A673 (cell line): ENCODE measurements at regions not wholly inside any gene's neighbourhood (a gene's known extent, or its start where the extent isn't known, plus 50 kb on each side); places are given as distances from the start of the nearest gene placed in this dataset.

ENCODE experiments used
- BruUV-seq: library from RNA; stranded (reverse); fragments of 400-500 nt; replicated peaks from 2 replicates; lab custom pipeline; 2021; lab: Mats Ljungman, UMichigan
- CTCF ChIA-PET: fragments of 300-600 bp; sonication (Branson Sonifier 250); formaldehyde crosslinking; loops from one replicate; lab custom pipeline; 2022; ENCODE audit warnings: antibody characterized with exemption; lab: Charles Lee
- POLR2A ChIA-PET: fragments of 300-600 bp; sonication (Branson Sonifier 250); formaldehyde crosslinking; loops from one replicate; lab custom pipeline; 2022; ENCODE audit warnings: antibody characterized with exemption; ENCODE audit not compliant: low non-redundant PET; lab: Charles Lee
- DNase-seq: peaks from one replicate; pipeline ENCODE4 v3.0.0-alpha.2; 2015; ENCODE audit warnings: low spot score
- H3K27ac ChIP-seq: fragments of 200-600 bp; sonication (generic); 2 replicates; pipeline ENCODE4 v1.5.1; 2016; ENCODE audit warnings: mixed run types, low read depth, mild to moderate bottlenecking, mixed read lengths, antibody characterized with exemption, low read length; ENCODE audit not compliant: poor library complexity, severe bottlenecking
- H3K27me3 ChIP-seq: fragments of 200-600 bp; sonication (generic); replicated peaks from 2 replicates; pipeline ENCODE4 v1.6.1; 2017; ENCODE audit warnings: mixed run types, low read depth, mild to moderate bottlenecking, mixed read lengths, antibody characterized with exemption, low read length; ENCODE audit not compliant: insufficient read depth, poor library complexity
- H3K36me3 ChIP-seq: fragments of 200-600 bp; sonication (generic); 2 replicates; pipeline ENCODE4 v1.6.1; 2016; ENCODE audit warnings: mixed run types, mild to moderate bottlenecking, mixed read lengths, antibody characterized with exemption, low read length; ENCODE audit not compliant: insufficient read depth, poor library complexity, severe bottlenecking
- H3K4me1 ChIP-seq: fragments of 200-600 bp; sonication (generic); 2 replicates; pipeline ENCODE4 v1.6.1; 2017; ENCODE audit warnings: mixed run types, mild to moderate bottlenecking, mixed read lengths, antibody characterized with exemption, low read length; ENCODE audit not compliant: insufficient read depth, poor library complexity, severe bottlenecking
- H3K4me3 ChIP-seq: fragments of 200-600 bp; sonication (generic); 2 replicates; pipeline ENCODE4 v1.5.1; 2016; ENCODE audit warnings: low read depth, mixed run types, mild to moderate bottlenecking, mixed read lengths, low read length; ENCODE audit not compliant: poor library complexity, severe bottlenecking
- H3K9me3 ChIP-seq: fragments of 200-600 bp; sonication (generic); 2 replicates; pipeline ENCODE4 v1.6.1; 2016; ENCODE audit warnings: mixed run types, low read depth, mild to moderate bottlenecking, mixed read lengths, antibody characterized with exemption, low read length; ENCODE audit not compliant: poor library complexity, severe bottlenecking
- EZH2 ChIP-seq: fragments of 200-600 bp; sonication (generic); IDR thresholded peaks from 2 replicates; pipeline ENCODE4 v1.6.1; 2017; ENCODE audit warnings: borderline replicate concordance, low read depth, mild to moderate bottlenecking, mixed read lengths, antibody characterized with exemption, low read length; ENCODE audit not compliant: poor library complexity, severe bottlenecking
- intact Hi-C: fragments of 100-400 bp; cut with micrococcal nuclease; formaldehyde crosslinking; loops from one replicate; pipeline ENCODE4 v1.10.0; 2022; ENCODE audit not compliant: unreplicated experiment
- TF ChIP-seq, protein P1 (sequence below): fragments of 300-800, 200-600 bp; sonication (generic); conservative IDR thresholded peaks from 2 replicates; pipeline ENCODE4 v1.5.1; 2017; ENCODE audit warnings: low read depth, mild to moderate bottlenecking, antibody characterized with exemption, low read length, moderate library complexity, mixed read lengths

GRCh38 chr10:106296750-106297392 lies 867.6 kb downstream of the SORCS1 start:
- POLR2A ChIA-PET: no interaction called here
- Histone ChIP-seq H3K36me3 (no peaks in the 10 kb centered on the region), H3K4me1 (no peaks in the 10 kb centered on the region), H3K27me3 (no peaks in the 10 kb centered on the region), H3K9me3 (no peaks in the 10 kb centered on the region), H3K27ac (no peak overlapping the region), H3K4me3 (no peak overlapping the region)
- TF ChIP-seq, protein P1, sequence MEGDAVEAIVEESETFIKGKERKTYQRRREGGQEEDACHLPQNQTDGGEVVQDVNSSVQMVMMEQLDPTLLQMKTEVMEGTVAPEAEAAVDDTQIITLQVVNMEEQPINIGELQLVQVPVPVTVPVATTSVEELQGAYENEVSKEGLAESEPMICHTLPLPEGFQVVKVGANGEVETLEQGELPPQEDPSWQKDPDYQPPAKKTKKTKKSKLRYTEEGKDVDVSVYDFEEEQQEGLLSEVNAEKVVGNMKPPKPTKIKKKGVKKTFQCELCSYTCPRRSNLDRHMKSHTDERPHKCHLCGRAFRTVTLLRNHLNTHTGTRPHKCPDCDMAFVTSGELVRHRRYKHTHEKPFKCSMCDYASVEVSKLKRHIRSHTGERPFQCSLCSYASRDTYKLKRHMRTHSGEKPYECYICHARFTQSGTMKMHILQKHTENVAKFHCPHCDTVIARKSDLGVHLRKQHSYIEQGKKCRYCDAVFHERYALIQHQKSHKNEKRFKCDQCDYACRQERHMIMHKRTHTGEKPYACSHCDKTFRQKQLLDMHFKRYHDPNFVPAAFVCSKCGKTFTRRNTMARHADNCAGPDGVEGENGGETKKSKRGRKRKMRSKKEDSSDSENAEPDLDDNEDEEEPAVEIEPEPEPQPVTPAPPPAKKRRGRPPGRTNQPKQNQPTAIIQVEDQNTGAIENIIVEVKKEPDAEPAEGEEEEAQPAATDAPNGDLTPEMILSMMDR: no peak
- no peak for TF ChIP-seq EZH2
- DNase-seq: no peak
- CTCF ChIA-PET: no interaction called here
- intact Hi-C loops: no loop called here
- no TSS peak for BruUV-seq

DNA sequence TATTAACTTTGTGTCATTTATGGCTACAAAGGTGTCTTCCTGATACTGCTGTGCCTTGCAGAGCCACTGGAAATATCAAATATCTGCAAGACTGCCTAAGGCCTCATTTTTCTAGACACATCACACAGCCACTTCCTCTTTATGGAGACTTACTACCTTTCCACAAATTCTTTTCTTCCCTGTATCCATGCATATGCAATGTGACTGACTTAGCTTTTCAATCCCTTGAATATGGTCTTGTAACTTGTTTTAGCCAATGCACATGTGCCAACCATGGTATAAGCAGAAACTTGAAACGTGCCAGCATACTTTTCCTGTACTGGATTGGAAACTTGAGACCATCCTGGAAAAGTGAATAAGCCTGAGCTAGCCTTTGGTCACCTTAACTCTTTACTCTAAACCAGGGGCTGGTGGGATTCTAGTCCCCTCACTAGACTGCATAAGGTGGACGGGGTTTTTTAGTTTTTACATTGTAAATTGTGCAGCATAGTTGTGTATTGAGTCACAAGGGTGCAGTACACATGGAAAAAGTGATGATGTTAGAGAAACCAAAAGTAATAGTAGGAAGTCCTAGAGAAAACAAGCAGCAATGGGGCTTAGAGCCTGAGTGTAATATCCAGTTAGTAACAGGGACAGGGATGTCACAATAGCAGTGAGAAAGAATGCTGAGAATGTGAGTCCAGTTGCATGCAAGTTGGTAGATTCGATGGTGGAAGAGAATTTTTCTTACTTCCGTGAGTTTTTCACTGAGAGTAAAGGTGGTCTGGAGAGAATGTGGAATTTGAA lies 879.5 kb downstream of the SORCS1 start:
- CTCF ChIA-PET: no interaction called here
- Histone ChIP-seq H3K27me3 (no peaks in the 10 kb centered on the region), H3K4me1 (no peaks in the 10 kb centered on the region), H3K4me3 (no peak overlapping the region), H3K27ac (no peak overlapping the region), H3K36me3 (no peaks in the 10 kb centered on the region), H3K9me3 (no peaks in the 10 kb centered on the region)
- TF ChIP-seq, protein P1: no peak
- TF ChIP-seq EZH2: no peak
- no peak for DNase-seq
- intact Hi-C loops: no loop called here
- no TSS peak for BruUV-seq
- POLR2A ChIA-PET: no interaction called here

DNA sequence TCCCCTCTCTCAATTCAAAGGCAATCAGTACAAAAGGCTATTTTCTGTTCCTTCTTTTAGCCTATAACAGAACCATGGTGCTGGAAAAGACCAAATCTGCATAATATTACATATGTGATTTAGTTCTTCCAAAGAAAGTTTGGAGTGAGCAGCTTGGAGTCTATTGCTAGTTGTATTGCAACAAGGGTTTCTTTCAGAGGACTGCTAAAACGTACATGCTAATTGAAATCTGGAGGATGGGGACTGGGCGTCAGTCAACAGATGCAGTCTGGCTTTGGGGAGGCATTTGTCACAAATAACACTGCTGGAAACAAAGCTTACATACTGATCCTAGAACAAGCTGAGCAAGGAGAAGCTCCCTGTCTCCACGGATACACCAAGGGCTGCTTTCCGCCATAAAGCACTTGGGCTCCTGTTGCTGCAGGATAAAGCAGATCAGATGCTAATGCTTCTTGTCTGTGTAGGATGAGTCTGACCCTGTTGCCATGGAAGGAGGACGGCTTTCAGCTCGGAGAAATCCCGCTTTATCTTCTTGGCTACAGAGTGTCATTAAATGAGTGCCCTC lies 883.5 kb downstream of the SORCS1 start:
- intact Hi-C loops: no loop called here
- ChIA-PET CTCF (no interaction called here), POLR2A (no interaction called here)
- Histone ChIP-seq H3K27ac (no peak overlapping the region), H3K27me3 (no peaks in the 10 kb centered on the region), H3K9me3 (no peaks in the 10 kb centered on the region), H3K4me1 (no peaks in the 10 kb centered on the region), H3K36me3 (no peaks in the 10 kb centered on the region), H3K4me3 (no peak overlapping the region)
- no TSS peak for BruUV-seq
- TF ChIP-seq, protein P1: no peak
- TF ChIP-seq EZH2: no peak
- DNase-seq: peak; percentile 6
